Endodermal cell (in vitro differentiated cells): ENCODE measurements at regions not wholly inside any gene's neighbourhood (a gene's known extent, or its start where the extent isn't known, plus 50 kb on each side); places are given as distances from the start of the nearest gene placed in this dataset.

Source experiments
- DNase-seq: peaks from one replicate; pipeline ENCODE4 v3.0.0-alpha.2; 2017
- H3K27ac ChIP-seq: 2 replicates; pipeline ENCODE4 v1.5.1; 2013; ENCODE audit warnings: mild to moderate bottlenecking, low read depth, low read length, moderate library complexity
- H3K27me3 ChIP-seq: 2 replicates; pipeline ENCODE4 v1.6.1; 2013; ENCODE audit warnings: mild to moderate bottlenecking, low read length, moderate library complexity; ENCODE audit not compliant: insufficient read depth, control insufficient read depth, poor library complexity, severe bottlenecking
- H3K36me3 ChIP-seq: 2 replicates; pipeline ENCODE4 v1.7.0; 2013; ENCODE audit warnings: mild to moderate bottlenecking, low read length, moderate library complexity; ENCODE audit not compliant: control insufficient read depth, insufficient read depth
- H3K4me1 ChIP-seq: one replicate; pipeline ENCODE4 v1.7.0; 2013; ENCODE audit warnings: low read length; ENCODE audit not compliant: control insufficient read depth, insufficient read depth
- H3K4me3 ChIP-seq: 2 replicates; pipeline ENCODE4 v1.5.1; 2013; ENCODE audit warnings: mild to moderate bottlenecking, low read length, moderate library complexity
- H3K9ac ChIP-seq: 2 replicates; pipeline ENCODE4 v1.6.1; 2013; ENCODE audit warnings: mild to moderate bottlenecking, low read length, moderate library complexity; ENCODE audit not compliant: poor library complexity, severe bottlenecking; ENCODE audit errors: extremely low read depth
- H3K9me3 ChIP-seq: 2 replicates; pipeline ENCODE4 v1.6.1; 2013; ENCODE audit warnings: mild to moderate bottlenecking, low read length, moderate library complexity; ENCODE audit not compliant: control insufficient read depth
- H3K27ac Mint-ChIP-seq: 2 replicates; pipeline ENCODE4 v1.8.0; 2020; ENCODE audit warnings: mixed read lengths
- H3K27me3 Mint-ChIP-seq: 2 replicates; pipeline ENCODE4 v1.8.0; 2021; ENCODE audit warnings: mild to moderate bottlenecking, mixed read lengths; ENCODE audit not compliant: insufficient read depth
- H3K36me3 Mint-ChIP-seq: 2 replicates; pipeline ENCODE4 v1.8.0; 2020; ENCODE audit warnings: low read depth, mixed read lengths
- H3K4me1 Mint-ChIP-seq: 2 replicates; pipeline ENCODE4 v1.8.0; 2020; ENCODE audit warnings: mixed read lengths
- H3K4me3 Mint-ChIP-seq: 2 replicates; pipeline ENCODE4 v1.8.0; 2020; ENCODE audit warnings: mild to moderate bottlenecking, moderate library complexity, mixed read lengths
- H3K9me3 Mint-ChIP-seq: 2 replicates; pipeline ENCODE4 v1.8.0; 2020; ENCODE audit warnings: mild to moderate bottlenecking, mixed read lengths
- CTCF ChIP-seq: fragments of 200-600 bp; sonication (generic); conservative IDR thresholded peaks from 2 replicates; pipeline ENCODE4 v1.5.0; 2021; ENCODE audit warnings: antibody characterized with exemption, mild to moderate bottlenecking
- WGBS, 2 experiments: methylation state at CpG; one replicate each; pipeline versions ENCODE4 v1.1.5 to v1.1.7; 2013; ENCODE audit warnings: missing lambda C conversion rate in 2 of 2, mixed read lengths in 1 of 2; ENCODE audit not compliant: insufficient coverage in 1 of 2, insufficient read length in 1 of 2; 5-methylcytosine and 5-hydroxymethylcytosine counted together

- TF ChIP-seq CTCF, result no peak
These were observed 177.9 kb downstream of the KATNAL1 start for GRCh38 chr13:30129411-30129810.

GRCh38 chr13:30128591-30128990 lies 178.8 kb downstream of the KATNAL1 start:
- no peaks in the 10 kb centered on the region for H3K9me3 ChIP-seq
- H3K4me1 ChIP-seq, result no peaks in the 10 kb centered on the region
- TF ChIP-seq CTCF, result no peak
- no peak overlapping the region for H3K9ac ChIP-seq
- no peaks in the 10 kb centered on the region for H3K9me3 Mint-ChIP-seq
- DNase-seq, result no peak
- H3K36me3 ChIP-seq, result no peaks in the 10 kb centered on the region
- H3K27ac Mint-ChIP-seq, result no peak overlapping the region
- no peak overlapping the region for H3K4me3 Mint-ChIP-seq
- WGBS, 2 experiments, result 85 to 96% methylated on average over 2 of the region's 2 CpGs
- no peak overlapping the region for H3K4me3 ChIP-seq
- no peaks in the 10 kb centered on the region for H3K27me3 Mint-ChIP-seq
- no peak overlapping the region for H3K27ac ChIP-seq
- H3K4me1 Mint-ChIP-seq, result peaks cover 3% of the 10 kb centered on the region
- H3K27me3 ChIP-seq, result no peaks in the 10 kb centered on the region
- H3K36me3 Mint-ChIP-seq, result no peaks in the 10 kb centered on the region

More at GRCh38 chr13:30129411-30129810, 177.9 kb downstream of the KATNAL1 start:
- Mint-ChIP-seq H3K9me3 (no peaks in the 10 kb centered on the region), H3K4me1 (peaks cover 3% of the 10 kb centered on the region), H3K36me3 (no peaks in the 10 kb centered on the region), H3K27ac (no peak overlapping the region), H3K27me3 (peaks cover 3% of the 10 kb centered on the region), H3K4me3 (no peak overlapping the region)
- Histone ChIP-seq H3K4me1 (no peaks in the 10 kb centered on the region), H3K27me3 (no peaks in the 10 kb centered on the region), H3K9ac (no peak overlapping the region), H3K27ac (no peak overlapping the region), H3K4me3 (no peak overlapping the region), H3K9me3 (no peaks in the 10 kb centered on the region), H3K36me3 (no peaks in the 10 kb centered on the region)
- WGBS, 2 experiments, result 96% methylated on average over 2 of the region's 2 CpGs; no CpG with 5 or more reads in 1 of the 2 experiments
- DNase-seq, result no peak

- H3K4me3 Mint-ChIP-seq, result no peak overlapping the region
- no peaks in the 10 kb centered on the region for H3K27me3 Mint-ChIP-seq
- no peaks in the 10 kb centered on the region for H3K9me3 ChIP-seq
- no peak overlapping the region for H3K27ac Mint-ChIP-seq
- H3K9me3 Mint-ChIP-seq, result no peaks in the 10 kb centered on the region
- peaks cover 3% of the 10 kb centered on the region for H3K4me1 Mint-ChIP-seq
- H3K27ac ChIP-seq, result no peak overlapping the region
- no peaks in the 10 kb centered on the region for H3K36me3 Mint-ChIP-seq
- H3K36me3 ChIP-seq, result no peaks in the 10 kb centered on the region
- no peaks in the 10 kb centered on the region for H3K27me3 ChIP-seq
- H3K4me1 ChIP-seq, result no peaks in the 10 kb centered on the region
- DNase-seq, result no peak
- no peak overlapping the region for H3K4me3 ChIP-seq
- no peak for TF ChIP-seq CTCF
- no peak overlapping the region for H3K9ac ChIP-seq
- whole genome bisulfite sequencing, 2 experiments, result 90% methylated on average over 1 of the region's 1 CpG; no CpG with 5 or more reads in 1 of the 2 experiments
These were observed 179.3 kb downstream of the KATNAL1 start for GRCh38 chr13:30128095-30128494.
